ENCODE measurements at regions not wholly inside any gene's neighbourhood (a gene's known extent, or its start where the extent isn't known, plus 50 kb on each side); places are given as distances from the start of the nearest gene placed in this dataset.
"Not testable (repeated sequence)": the region's sequence is repeated elsewhere in the genome, so short reads cannot be mapped to it uniquely, and the experiment has no call there.

DNA sequence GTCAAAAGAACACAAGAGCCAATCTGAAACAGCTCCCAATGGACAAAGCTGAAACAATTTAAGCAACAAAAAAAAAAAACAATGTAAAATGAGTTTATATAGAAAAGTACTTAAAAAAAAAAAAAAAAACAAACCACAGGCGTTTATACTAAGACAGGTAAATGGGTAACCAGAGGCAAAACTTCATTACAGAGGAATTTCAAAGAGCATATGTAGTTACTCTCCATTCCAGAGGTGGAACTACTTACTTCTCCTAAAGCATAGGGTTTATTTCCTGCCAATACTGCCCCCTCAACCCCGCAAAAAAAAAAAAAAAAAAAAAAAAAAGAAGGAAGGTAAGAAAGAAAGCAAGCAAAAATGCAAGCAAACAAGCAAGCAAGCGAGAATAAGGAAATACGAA, 132.9 kb downstream of the LIG4 start:
- TF ChIP-seq, protein P1, sequence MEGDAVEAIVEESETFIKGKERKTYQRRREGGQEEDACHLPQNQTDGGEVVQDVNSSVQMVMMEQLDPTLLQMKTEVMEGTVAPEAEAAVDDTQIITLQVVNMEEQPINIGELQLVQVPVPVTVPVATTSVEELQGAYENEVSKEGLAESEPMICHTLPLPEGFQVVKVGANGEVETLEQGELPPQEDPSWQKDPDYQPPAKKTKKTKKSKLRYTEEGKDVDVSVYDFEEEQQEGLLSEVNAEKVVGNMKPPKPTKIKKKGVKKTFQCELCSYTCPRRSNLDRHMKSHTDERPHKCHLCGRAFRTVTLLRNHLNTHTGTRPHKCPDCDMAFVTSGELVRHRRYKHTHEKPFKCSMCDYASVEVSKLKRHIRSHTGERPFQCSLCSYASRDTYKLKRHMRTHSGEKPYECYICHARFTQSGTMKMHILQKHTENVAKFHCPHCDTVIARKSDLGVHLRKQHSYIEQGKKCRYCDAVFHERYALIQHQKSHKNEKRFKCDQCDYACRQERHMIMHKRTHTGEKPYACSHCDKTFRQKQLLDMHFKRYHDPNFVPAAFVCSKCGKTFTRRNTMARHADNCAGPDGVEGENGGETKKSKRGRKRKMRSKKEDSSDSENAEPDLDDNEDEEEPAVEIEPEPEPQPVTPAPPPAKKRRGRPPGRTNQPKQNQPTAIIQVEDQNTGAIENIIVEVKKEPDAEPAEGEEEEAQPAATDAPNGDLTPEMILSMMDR (IDR thresholded peaks at IDR 0.05; ENCODE audit: borderline replicate concordance): no peak
- no peak for DNase-seq
- Histone ChIP-seq H3K36me3 (no peaks in the 10 kb centered on the region), H3K9me3 (replicated peaks) (peaks cover 8% of the 10 kb centered on the region), H3K27ac (replicated peaks) (no peak overlapping the region), H3K27me3 (ENCODE audit: low read depth) (no peaks in the 10 kb centered on the region), H3K4me1 (peaks cover 11% of the 10 kb centered on the region), H3K4me3 (no peak overlapping the region)
- intact Hi-C loops (cut with micrococcal nuclease): no loop called here

DNA sequence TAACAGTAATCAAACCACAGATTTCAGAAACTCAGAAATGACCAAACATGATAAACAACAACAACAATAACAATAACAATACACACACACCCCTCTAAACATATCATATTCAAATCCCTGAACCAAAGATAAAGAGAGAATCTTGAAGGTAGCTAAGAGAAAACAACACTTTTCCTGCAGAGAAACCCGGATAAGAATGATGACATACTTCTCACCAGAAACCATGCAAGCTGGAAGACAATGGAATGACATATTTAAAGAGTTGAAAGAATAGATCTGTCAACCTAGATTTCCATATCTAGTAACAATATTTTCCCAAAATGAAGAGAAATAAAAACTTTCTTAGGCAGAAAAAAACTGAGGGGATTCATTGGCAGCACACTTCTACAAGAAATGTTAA, 138.1 kb downstream of the LIG4 start:
- TF ChIP-seq, protein P1 (IDR thresholded peaks at IDR 0.05; ENCODE audit: borderline replicate concordance): no peak
- Histone ChIP-seq H3K27me3 (ENCODE audit: low read depth) (no peaks in the 10 kb centered on the region), H3K4me3 (no peak overlapping the region), H3K27ac (replicated peaks) (no peak overlapping the region), H3K4me1 (no peaks in the 10 kb centered on the region), H3K36me3 (no peaks in the 10 kb centered on the region), H3K9me3 (replicated peaks) (peaks cover 26% of the 10 kb centered on the region)
- no peak for DNase-seq
- intact Hi-C loops (cut with micrococcal nuclease): no loop called here

DNA sequence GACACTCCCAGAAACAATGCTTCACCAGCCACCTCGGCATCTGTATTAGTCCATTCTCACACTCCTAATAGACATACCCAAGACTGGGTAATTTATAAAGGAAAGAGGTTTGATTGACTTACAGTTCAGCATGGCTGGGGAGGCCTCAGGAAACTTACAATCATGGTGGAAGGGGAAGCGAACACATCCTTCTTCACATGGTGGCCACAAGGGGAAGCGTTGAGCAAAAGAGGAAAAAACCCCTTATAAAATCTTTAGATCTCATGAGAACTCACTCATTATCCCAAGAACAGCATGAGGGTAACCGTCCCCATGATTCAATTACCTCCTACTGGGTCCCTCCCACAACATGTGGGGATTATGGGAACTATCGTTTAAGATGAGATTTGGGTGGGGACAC, 140.9 kb downstream of the LIG4 start:
- peaks cover 28% of the 10 kb centered on the region for H3K9me3 ChIP-seq (replicated peaks)
- DNase-seq; H3K27me3 ChIP-seq (ENCODE audit: low read depth); intact Hi-C loops (cut with micrococcal nuclease); H3K27ac ChIP-seq (replicated peaks); H3K4me1 ChIP-seq; H3K4me3 ChIP-seq; H3K36me3 ChIP-seq: not testable (repeated sequence)

DNA sequence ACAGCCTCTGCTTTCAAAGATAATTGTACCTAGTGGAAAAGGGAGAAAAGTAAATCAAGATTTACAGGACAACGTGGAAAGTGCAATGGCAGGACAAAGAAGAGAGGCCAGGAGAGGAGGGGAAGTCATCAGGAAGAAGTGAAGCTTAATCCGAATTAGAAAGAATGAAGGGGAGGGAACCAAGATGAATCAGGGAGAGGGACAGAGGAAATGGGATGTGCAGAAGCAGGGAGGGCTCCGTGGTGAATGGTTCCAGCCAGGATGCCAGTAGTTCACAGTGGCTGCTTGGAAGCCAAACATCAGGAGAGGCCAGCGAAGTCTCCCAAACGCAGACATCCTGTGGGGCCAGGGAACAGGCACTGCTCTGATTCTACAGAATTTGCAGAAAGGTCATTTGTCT, 144.4 kb downstream of the LIG4 start:
- Histone ChIP-seq H3K27me3 (ENCODE audit: low read depth) (no peaks in the 10 kb centered on the region), H3K4me1 (no peaks in the 10 kb centered on the region), H3K36me3 (no peaks in the 10 kb centered on the region), H3K4me3 (no peak overlapping the region), H3K27ac (replicated peaks) (no peak overlapping the region), H3K9me3 (replicated peaks) (peaks cover 27% of the 10 kb centered on the region)
- intact Hi-C loops (cut with micrococcal nuclease): no loop called here
- no peak for DNase-seq
- TF ChIP-seq, protein P1 (IDR thresholded peaks at IDR 0.05; ENCODE audit: borderline replicate concordance): no peak

DNA sequence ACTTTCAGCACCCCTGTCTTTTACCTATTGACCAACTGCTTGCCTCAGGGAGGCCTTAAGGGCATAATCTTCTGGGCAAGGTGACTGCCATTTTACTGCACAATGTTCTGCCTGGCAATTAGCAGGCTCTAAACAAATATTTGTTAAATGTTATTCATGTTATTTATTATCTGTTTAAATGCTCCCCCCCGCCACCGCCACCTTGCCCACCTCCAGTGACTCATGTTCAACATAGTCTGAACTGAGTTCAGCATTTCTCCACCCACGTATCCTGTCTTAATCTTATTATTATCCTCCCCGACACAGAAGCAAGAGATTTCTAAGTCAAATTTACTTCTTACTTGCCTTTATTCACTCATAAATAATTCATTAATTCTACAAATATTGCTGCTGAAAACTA, 144.8 kb downstream of the LIG4 start:
- TF ChIP-seq, protein P1 (IDR thresholded peaks at IDR 0.05; ENCODE audit: borderline replicate concordance): no peak
- Histone ChIP-seq H3K36me3 (no peaks in the 10 kb centered on the region), H3K4me1 (no peaks in the 10 kb centered on the region), H3K27ac (replicated peaks) (no peak overlapping the region), H3K4me3 (no peak overlapping the region), H3K9me3 (replicated peaks) (peaks cover 25% of the 10 kb centered on the region), H3K27me3 (ENCODE audit: low read depth) (no peaks in the 10 kb centered on the region)
- DNase-seq: no peak
- intact Hi-C loops (cut with micrococcal nuclease): no loop called here

DNA sequence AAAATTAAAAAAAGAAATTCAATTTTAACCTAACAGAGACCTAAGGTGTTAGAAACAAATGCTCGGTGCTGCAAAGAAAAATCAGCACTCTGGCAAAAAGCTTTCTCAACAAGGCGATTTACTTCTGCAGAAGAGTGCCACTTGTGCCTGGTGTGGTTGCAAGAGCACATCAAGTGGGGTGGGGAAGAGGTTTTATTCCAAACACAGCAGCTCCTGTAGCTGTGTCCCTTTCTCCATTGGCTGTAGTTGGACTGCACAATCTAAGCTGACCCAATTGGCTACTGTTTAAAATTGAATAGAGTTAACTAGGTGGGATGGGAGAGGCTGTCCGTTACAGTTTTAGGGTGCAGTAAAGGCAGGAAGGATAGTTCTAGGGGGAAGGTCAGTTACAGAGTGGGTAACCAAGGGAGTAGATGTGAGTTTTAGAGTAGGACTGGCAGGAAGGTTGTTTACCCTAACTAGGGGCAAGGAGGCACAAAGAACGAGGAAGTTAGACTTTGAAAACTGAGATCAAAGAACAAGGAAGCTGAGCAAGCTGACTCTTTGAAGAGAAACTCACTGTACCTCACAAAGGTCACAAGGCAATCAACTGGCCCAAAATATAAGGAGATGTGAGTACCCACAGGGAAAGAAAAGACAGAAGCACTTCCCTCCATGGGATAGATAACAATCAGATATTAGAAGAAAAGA, 145.7 kb downstream of the LIG4 start:
- Histone ChIP-seq H3K36me3 (no peaks in the 10 kb centered on the region), H3K4me1 (no peaks in the 10 kb centered on the region), H3K27me3 (ENCODE audit: low read depth) (no peaks in the 10 kb centered on the region), H3K4me3 (no peak overlapping the region), H3K27ac (replicated peaks) (no peak overlapping the region), H3K9me3 (replicated peaks) (peaks cover 26% of the 10 kb centered on the region)
- TF ChIP-seq, protein P1 (IDR thresholded peaks at IDR 0.05; ENCODE audit: borderline replicate concordance): no peak
- no peak for DNase-seq
- intact Hi-C loops (cut with micrococcal nuclease): no loop called here

DNA sequence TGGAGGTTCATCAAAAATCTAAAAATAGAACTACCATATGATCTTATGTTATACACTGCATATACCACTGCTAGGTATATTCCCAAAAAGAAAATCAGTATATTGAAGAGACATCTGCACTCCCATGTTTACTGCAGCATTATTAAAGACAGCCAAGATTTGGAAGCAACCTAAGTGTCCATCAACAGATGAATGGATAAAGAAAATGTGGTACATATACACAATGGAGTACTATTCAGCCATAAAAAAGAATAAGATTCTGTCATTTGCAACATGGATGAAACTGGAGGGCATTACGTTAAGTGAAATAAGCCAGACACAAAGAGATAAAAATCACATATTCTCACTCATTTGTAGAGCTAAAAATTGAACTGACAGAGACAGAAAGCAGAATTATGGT, 151.0 kb downstream of the LIG4 start:
- H3K27ac ChIP-seq (replicated peaks); DNase-seq; H3K27me3 ChIP-seq (ENCODE audit: low read depth); H3K4me1 ChIP-seq; H3K36me3 ChIP-seq; H3K4me3 ChIP-seq; intact Hi-C loops (cut with micrococcal nuclease): not testable (repeated sequence)
- H3K9me3 ChIP-seq (replicated peaks): peaks cover 38% of the 10 kb centered on the region

Measured in left ventricle myocardium inferior (tissue), 1 donor.